HL-60 (cell line): ENCODE measurements at regions not wholly inside any gene's neighbourhood (a gene's known extent, or its start where the extent isn't known, plus 50 kb on each side); places are given as distances from the start of the nearest gene placed in this dataset.

Experiments
- DNase-seq, 2 experiments: peaks; one replicate each; pipeline ENCODE4 v3.0.0-alpha.2; 2010 to 2020; ENCODE audit warnings: low read depth in 1 of 2, low spot score in 1 of 2
- H3K27ac ChIP-seq: fragments of 250-450 bp; sonication (Bioruptor Pico); replicated peaks from 2 replicates; pipeline ENCODE4 v1.5.1; 2020; ENCODE audit warnings: mild to moderate bottlenecking, moderate library complexity
- H3K27me3 ChIP-seq: fragments of 250-450 bp; sonication (Bioruptor Pico); 2 replicates; pipeline ENCODE4 v1.5.1; 2021; ENCODE audit warnings: mild to moderate bottlenecking, moderate library complexity; ENCODE audit not compliant: insufficient read depth, poor library complexity, severe bottlenecking
- H3K4me3 ChIP-seq: replicated peaks from 2 replicates; pipeline ENCODE4 v1.5.1; 2011; ENCODE audit warnings: mild to moderate bottlenecking, control low read depth, low read length; ENCODE audit not compliant: insufficient read depth
- GABPA ChIP-seq: IDR thresholded peaks from 2 replicates; pipeline ENCODE4 v1.6.1; 2012; ENCODE audit warnings: low read depth
- POLR2AphosphoS5 ChIP-seq: IDR thresholded peaks from 2 replicates; pipeline ENCODE4 v1.6.1; 2012; ENCODE audit warnings: low read depth
- SPI1 ChIP-seq: IDR thresholded peaks from 2 replicates; pipeline ENCODE4 v1.6.1; 2012; ENCODE audit warnings: low read depth, mild to moderate bottlenecking, borderline replicate concordance
- TF ChIP-seq, protein P1 (sequence below): IDR thresholded peaks from 2 replicates; pipeline ENCODE4 v1.6.1; 2012; ENCODE audit warnings: low read depth; ENCODE audit not compliant: insufficient replicate concordance
- TF ChIP-seq, protein P2 (sequence below): IDR thresholded peaks from one replicate; pipeline ENCODE4 v1.5.1; 2011; ENCODE audit warnings: low read length, control low read depth, inconsistent platforms; ENCODE audit not compliant: insufficient read depth

DNA sequence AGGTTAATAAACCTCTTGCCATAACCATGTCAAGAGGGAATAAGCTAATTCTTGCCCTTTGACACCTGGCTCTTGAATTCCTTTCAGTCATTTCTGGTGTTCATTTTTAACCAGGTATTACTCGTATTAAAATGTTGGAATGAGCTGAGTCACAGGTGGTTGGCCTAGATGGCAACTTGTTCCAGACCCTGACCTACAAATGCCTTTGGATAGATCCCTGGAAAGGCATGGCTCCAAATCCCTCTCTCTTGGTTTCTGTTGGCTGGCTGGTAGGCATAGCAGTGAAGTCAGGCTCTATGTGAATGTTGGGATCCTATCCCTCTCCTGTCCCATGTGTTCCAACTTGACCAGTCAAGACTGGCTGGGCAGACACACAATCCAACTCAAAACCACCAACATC, 277.1 kb upstream of the PROK2 start:
- Histone ChIP-seq H3K27ac (no peak overlapping the region), H3K4me3 (no peak overlapping the region), H3K27me3 (no peaks in the 10 kb centered on the region)
- DNase-seq, result no peak
- TF ChIP-seq GABPA (no peak), SPI1 (no peak)
- TF ChIP-seq, protein P1, sequence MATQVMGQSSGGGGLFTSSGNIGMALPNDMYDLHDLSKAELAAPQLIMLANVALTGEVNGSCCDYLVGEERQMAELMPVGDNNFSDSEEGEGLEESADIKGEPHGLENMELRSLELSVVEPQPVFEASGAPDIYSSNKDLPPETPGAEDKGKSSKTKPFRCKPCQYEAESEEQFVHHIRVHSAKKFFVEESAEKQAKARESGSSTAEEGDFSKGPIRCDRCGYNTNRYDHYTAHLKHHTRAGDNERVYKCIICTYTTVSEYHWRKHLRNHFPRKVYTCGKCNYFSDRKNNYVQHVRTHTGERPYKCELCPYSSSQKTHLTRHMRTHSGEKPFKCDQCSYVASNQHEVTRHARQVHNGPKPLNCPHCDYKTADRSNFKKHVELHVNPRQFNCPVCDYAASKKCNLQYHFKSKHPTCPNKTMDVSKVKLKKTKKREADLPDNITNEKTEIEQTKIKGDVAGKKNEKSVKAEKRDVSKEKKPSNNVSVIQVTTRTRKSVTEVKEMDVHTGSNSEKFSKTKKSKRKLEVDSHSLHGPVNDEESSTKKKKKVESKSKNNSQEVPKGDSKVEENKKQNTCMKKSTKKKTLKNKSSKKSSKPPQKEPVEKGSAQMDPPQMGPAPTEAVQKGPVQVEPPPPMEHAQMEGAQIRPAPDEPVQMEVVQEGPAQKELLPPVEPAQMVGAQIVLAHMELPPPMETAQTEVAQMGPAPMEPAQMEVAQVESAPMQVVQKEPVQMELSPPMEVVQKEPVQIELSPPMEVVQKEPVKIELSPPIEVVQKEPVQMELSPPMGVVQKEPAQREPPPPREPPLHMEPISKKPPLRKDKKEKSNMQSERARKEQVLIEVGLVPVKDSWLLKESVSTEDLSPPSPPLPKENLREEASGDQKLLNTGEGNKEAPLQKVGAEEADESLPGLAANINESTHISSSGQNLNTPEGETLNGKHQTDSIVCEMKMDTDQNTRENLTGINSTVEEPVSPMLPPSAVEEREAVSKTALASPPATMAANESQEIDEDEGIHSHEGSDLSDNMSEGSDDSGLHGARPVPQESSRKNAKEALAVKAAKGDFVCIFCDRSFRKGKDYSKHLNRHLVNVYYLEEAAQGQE, result no peak
- TF ChIP-seq, protein P2, sequence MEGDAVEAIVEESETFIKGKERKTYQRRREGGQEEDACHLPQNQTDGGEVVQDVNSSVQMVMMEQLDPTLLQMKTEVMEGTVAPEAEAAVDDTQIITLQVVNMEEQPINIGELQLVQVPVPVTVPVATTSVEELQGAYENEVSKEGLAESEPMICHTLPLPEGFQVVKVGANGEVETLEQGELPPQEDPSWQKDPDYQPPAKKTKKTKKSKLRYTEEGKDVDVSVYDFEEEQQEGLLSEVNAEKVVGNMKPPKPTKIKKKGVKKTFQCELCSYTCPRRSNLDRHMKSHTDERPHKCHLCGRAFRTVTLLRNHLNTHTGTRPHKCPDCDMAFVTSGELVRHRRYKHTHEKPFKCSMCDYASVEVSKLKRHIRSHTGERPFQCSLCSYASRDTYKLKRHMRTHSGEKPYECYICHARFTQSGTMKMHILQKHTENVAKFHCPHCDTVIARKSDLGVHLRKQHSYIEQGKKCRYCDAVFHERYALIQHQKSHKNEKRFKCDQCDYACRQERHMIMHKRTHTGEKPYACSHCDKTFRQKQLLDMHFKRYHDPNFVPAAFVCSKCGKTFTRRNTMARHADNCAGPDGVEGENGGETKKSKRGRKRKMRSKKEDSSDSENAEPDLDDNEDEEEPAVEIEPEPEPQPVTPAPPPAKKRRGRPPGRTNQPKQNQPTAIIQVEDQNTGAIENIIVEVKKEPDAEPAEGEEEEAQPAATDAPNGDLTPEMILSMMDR, result no peak

DNA sequence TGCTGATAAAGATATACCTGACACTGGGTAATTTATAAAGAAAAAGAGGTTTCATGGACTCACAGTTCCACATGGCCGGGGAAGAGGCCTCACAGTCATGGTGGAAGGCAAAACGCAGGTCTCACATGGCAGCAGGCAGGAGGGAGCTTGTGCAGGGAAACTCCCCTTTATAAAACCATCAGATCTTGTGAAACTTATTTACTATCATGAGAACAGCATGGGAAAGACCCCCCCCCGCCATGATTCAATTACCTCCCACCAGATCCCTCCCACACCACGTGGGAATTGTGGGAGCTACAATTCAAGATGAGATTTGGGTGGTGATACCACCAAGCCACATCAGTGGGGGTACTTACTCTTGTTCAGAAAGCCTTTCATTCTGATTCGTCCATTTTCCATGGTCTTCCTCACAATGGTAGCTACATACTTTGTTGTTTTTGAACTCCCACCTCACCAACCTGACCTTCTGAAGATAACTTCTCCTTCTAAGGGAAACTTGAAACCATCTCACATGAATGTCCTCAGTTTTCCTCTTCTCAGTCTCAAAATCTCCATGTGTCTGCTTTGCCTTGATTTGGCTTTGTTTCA, 275.6 kb upstream of the PROK2 start:
- TF ChIP-seq, protein P1, result no peak
- TF ChIP-seq GABPA, result no peak
- no peak for DNase-seq
- no peaks in the 10 kb centered on the region for H3K27me3 ChIP-seq
- no peak overlapping the region for H3K4me3 ChIP-seq
- no peak overlapping the region for H3K27ac ChIP-seq

DNA sequence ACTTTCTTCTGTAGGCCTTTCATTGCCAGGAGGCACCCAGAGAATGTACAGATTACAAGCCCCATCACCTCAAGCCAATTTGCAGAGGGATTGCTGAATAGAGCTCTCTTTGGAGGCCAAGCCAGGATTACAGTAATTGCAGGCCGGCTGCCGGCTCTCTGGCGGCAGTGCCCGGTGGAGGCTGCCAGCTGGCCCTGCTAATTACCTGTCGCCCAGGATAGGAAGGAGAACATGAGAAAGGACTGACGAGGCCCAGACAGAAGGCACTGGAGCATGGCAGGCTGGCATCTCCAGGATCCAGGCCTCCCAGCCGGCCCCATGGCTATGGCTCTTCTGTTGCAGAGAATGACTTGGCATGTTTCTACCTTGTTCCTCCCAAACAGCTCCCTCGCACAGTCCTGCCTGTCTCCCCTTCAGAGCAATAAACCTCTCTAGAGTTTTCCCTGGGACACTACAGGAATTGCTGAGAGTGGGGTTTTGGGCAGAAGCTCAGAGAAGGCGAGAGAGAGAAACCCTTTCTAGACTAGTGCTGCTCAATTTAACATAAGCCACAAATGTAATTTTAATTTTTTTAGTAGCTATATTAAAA, 273.6 kb upstream of the PROK2 start:
- Histone ChIP-seq H3K27me3 (no peaks in the 10 kb centered on the region), H3K27ac (no peak overlapping the region), H3K4me3 (no peak overlapping the region)
- DNase-seq, result no peak
- no peak for TF ChIP-seq GABPA
- TF ChIP-seq, protein P2, result no peak
- no peak for TF ChIP-seq POLR2AphosphoS5
- TF ChIP-seq SPI1, result no peak
- TF ChIP-seq, protein P1, result no peak
